Activated CD8-positive, alpha-beta memory T cell treated with anti-CD3 and anti-CD28 coated beads for 4 hours (primary cell): ENCODE measurements at regions not wholly inside any gene's neighbourhood (a gene's known extent, or its start where the extent isn't known, plus 50 kb on each side); places are given as distances from the start of the nearest gene placed in this dataset.
"Not testable (repeated sequence)": the region's sequence is repeated elsewhere in the genome, so short reads cannot be mapped to it uniquely, and the experiment has no call there.

Source experiments
- DNase-seq, 2 donors: peaks; one replicate each; pipeline ENCODE4 v3.0.0-alpha.2; 2020; ENCODE audit warnings: low read depth in 2 of 2

- no peak for DNase-seq
These were observed 116.1 kb downstream of the VEGFA start for GRCh38 chr6:43886067-43886461.

GRCh38 chr6:43885399-43886066 is 115.5 kb downstream of the VEGFA start:
- no peak for DNase-seq

- DNase-seq: no peak
These were observed 114.6 kb downstream of the VEGFA start for GRCh38 chr6:43884652-43885022.

- no peak for DNase-seq
These were observed 114.0 kb downstream of the VEGFA start for GRCh38 chr6:43883847-43884651.

- not testable (repeated sequence) for DNase-seq
These were observed 112.9 kb downstream of the VEGFA start for GRCh38 chr6:43882690-43883448.

- DNase-seq: no peak
These were observed 110.5 kb downstream of the VEGFA start for GRCh38 chr6:43880236-43881137.

- DNase-seq: no peak
These were observed 109.7 kb downstream of the VEGFA start for GRCh38 chr6:43879722-43880121.

- DNase-seq: no peak
These were observed 108.9 kb downstream of the VEGFA start for GRCh38 chr6:43878823-43879495.

GRCh38 chr6:43878127-43878634 is 108.2 kb downstream of the VEGFA start:
- DNase-seq: no peak

- DNase-seq: no peak
These were observed 107.6 kb downstream of the VEGFA start for GRCh38 chr6:43877463-43878126.

GRCh38 chr6:43877036-43877435 is 107.0 kb downstream of the VEGFA start:
- DNase-seq: no peak

GRCh38 chr6:43876602-43877001 is 106.6 kb downstream of the VEGFA start:
- no peak for DNase-seq

- DNase-seq: no peak
These were observed 106.0 kb downstream of the VEGFA start for GRCh38 chr6:43875849-43876572.

- no peak for DNase-seq
These were observed 105.0 kb downstream of the VEGFA start for GRCh38 chr6:43874814-43875590.

GRCh38 chr6:43873806-43874714 is 104.0 kb downstream of the VEGFA start:
- DNase-seq: no peak

- no peak for DNase-seq
These were observed 101.9 kb downstream of the VEGFA start for GRCh38 chr6:43871933-43872332.

GRCh38 chr6:43871284-43871683 is 101.3 kb downstream of the VEGFA start:
- no peak for DNase-seq

GRCh38 chr6:43870660-43871061 is 100.7 kb downstream of the VEGFA start:
- no peak for DNase-seq
